SU-DHL-6 (cell line): ENCODE measurements at regions not wholly inside any gene's neighbourhood (a gene's known extent, or its start where the extent isn't known, plus 50 kb on each side); places are given as distances from the start of the nearest gene placed in this dataset.

Experiments
- EZH2phosphoT487 ChIP-seq: fragments of 200-600 bp; sonication (generic), shearing (Covaris generic); conservative IDR thresholded peaks from 2 replicates; pipeline ENCODE4 v1.6.1; 2018; ENCODE audit warnings: mild to moderate bottlenecking, antibody characterized with exemption, low read length, moderate library complexity, mixed read lengths
- TF ChIP-seq, protein P1 (sequence below): fragments of 200-600 bp; sonication (generic); IDR thresholded peaks from one replicate; pipeline ENCODE4 v1.5.1; 2017; ENCODE audit warnings: antibody characterized with exemption, mild to moderate bottlenecking, low read length, moderate library complexity; ENCODE audit not compliant: insufficient read depth, poor library complexity, severe bottlenecking

DNA sequence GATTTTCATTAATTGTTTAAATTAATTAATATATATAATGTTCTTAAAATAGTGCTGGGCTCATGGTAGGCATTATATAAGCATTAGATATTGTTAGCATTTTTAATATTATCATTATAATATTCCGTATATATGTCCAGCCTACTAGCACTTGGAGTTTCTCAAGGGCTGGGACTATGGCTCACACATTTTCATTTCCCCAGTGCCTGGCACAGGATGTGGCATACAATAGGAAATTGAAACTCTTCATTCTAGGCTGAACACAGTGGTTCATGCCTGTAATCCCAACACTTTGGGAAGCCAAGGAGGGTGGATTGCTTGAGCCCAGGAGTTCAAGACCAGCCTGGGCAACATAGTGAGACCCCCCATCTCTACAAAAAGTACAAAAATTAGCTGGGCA, 170.4 kb downstream of the RSL24D1 start:
- TF ChIP-seq, protein P1, sequence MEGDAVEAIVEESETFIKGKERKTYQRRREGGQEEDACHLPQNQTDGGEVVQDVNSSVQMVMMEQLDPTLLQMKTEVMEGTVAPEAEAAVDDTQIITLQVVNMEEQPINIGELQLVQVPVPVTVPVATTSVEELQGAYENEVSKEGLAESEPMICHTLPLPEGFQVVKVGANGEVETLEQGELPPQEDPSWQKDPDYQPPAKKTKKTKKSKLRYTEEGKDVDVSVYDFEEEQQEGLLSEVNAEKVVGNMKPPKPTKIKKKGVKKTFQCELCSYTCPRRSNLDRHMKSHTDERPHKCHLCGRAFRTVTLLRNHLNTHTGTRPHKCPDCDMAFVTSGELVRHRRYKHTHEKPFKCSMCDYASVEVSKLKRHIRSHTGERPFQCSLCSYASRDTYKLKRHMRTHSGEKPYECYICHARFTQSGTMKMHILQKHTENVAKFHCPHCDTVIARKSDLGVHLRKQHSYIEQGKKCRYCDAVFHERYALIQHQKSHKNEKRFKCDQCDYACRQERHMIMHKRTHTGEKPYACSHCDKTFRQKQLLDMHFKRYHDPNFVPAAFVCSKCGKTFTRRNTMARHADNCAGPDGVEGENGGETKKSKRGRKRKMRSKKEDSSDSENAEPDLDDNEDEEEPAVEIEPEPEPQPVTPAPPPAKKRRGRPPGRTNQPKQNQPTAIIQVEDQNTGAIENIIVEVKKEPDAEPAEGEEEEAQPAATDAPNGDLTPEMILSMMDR, result no peak
- TF ChIP-seq EZH2phosphoT487, result no peak
